GM23248 (cell line): ENCODE measurements at regions not wholly inside any gene's neighbourhood (a gene's known extent, or its start where the extent isn't known, plus 50 kb on each side); places are given as distances from the start of the nearest gene placed in this dataset.

Experiments
- DNase-seq: peaks from one replicate; pipeline ENCODE4 v3.0.0-alpha.2; 2015
- H2AFZ ChIP-seq: fragments of 200-600 bp; sonication (generic); 2 replicates; pipeline ENCODE4 v1.6.1; 2016; ENCODE audit warnings: antibody characterized with exemption
- H3F3A ChIP-seq: fragments of 200-600 bp; sonication (generic); 2 replicates; pipeline ENCODE4 v1.6.1; 2016; ENCODE audit warnings: mild to moderate bottlenecking, antibody characterized with exemption, mixed run types; ENCODE audit not compliant: insufficient read depth
- H3K27ac ChIP-seq: fragments of 200-600 bp; sonication (generic); 2 replicates; pipeline ENCODE4 v1.5.1; 2016; ENCODE audit warnings: mild to moderate bottlenecking
- H3K27me3 ChIP-seq: fragments of 200-600 bp; sonication (generic); replicated peaks from 2 replicates; pipeline ENCODE4 v1.6.1; 2016; ENCODE audit warnings: mild to moderate bottlenecking; ENCODE audit not compliant: insufficient read depth
- H3K36me3 ChIP-seq: fragments of 200-600 bp; sonication (generic); 2 replicates; pipeline ENCODE4 v1.6.1; 2016; ENCODE audit warnings: low read depth, mild to moderate bottlenecking
- H3K4me1 ChIP-seq: fragments of 200-600 bp; sonication (generic); 2 replicates; pipeline ENCODE4 v1.6.1; 2016; ENCODE audit warnings: mild to moderate bottlenecking; ENCODE audit not compliant: insufficient read depth
- H3K4me2 ChIP-seq: fragments of 200-600 bp; sonication (generic); one replicate; pipeline ENCODE4 v1.6.1; 2016; ENCODE audit warnings: mild to moderate bottlenecking; ENCODE audit not compliant: unreplicated experiment
- H3K4me3 ChIP-seq: fragments of 200-600 bp; sonication (generic); 2 replicates; pipeline ENCODE4 v1.5.1; 2016; ENCODE audit warnings: mild to moderate bottlenecking
- H3K79me2 ChIP-seq: fragments of 200-600 bp; sonication (generic); 2 replicates; pipeline ENCODE4 v1.6.1; 2016; ENCODE audit warnings: mild to moderate bottlenecking; ENCODE audit not compliant: insufficient read depth
- H3K9ac ChIP-seq: fragments of 200-600 bp; sonication (generic); 2 replicates; pipeline ENCODE4 v1.6.1; 2016; ENCODE audit warnings: mild to moderate bottlenecking
- H3K9me2 ChIP-seq: fragments of 200-600 bp; sonication (generic); 2 replicates; pipeline ENCODE4 v1.6.1; 2016; ENCODE audit warnings: mixed run types, mild to moderate bottlenecking, moderate library complexity; ENCODE audit not compliant: insufficient read depth
- H3K9me3 ChIP-seq: fragments of 200-600 bp; sonication (generic); one replicate; pipeline ENCODE4 v1.6.1; 2017; ENCODE audit warnings: low read depth
- H4K20me1 ChIP-seq: fragments of 200-600 bp; sonication (generic); 2 replicates; pipeline ENCODE4 v1.6.0; 2016; ENCODE audit not compliant: insufficient read depth
- EZH2 ChIP-seq: fragments of 200-600 bp; sonication (generic); IDR thresholded peaks from 2 replicates; pipeline ENCODE4 v1.6.1; 2018; ENCODE audit warnings: antibody characterized with exemption, mild to moderate bottlenecking; ENCODE audit not compliant: insufficient read depth, poor library complexity, severe bottlenecking
- EZH2phosphoT487 ChIP-seq: fragments of 200-600 bp; sonication (generic); IDR thresholded peaks from 2 replicates; pipeline ENCODE4 v1.6.1; 2018; ENCODE audit warnings: antibody characterized with exemption, moderate library complexity, mild to moderate bottlenecking, low read depth; ENCODE audit not compliant: insufficient read depth
- WGBS, 2 experiments: methylation state at CpG; one replicate each; pipeline ENCODE4 v1.1.6; 2015 to 2017; ENCODE audit warnings: low lambda C conversion rate in 2 of 2, low coverage in 1 of 2; ENCODE audit errors: missing lambda C conversion rate in 2 of 2; 5-methylcytosine and 5-hydroxymethylcytosine counted together
- in situ Hi-C: fragments of 300-500 bp; cut with MboI; formaldehyde crosslinking; loops from 2 replicates; pipeline ENCODE4 v1.15.0; 2020

DNA sequence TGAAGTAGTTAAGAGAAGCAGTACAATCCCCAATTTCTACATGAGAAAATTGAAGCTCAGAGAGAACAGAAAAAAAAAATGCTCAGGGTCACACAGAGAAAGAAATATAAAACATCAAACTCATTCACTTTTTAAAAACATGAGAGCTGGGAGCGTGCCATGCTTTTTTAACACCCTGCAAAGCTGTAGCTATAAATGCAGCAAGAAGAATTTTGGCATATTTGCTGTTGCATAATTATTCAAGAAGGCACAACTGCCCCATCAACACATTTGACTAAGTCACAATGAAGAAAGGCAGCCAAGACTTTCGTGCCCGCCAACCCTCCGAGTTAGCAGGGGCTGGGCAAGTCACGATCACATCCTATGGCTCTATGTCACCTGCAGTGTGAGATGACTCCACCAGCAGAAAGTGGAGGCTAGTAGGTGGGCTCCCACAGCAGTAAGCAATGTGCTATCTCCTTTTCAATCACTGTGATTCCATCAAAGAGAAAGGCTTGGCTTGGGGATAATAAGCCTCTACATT, 214.8 kb downstream of the DHX15 start:
- Histone ChIP-seq H3K27ac (no peak overlapping the region), H3K79me2 (no peaks in the 10 kb centered on the region), H3K4me1 (no peaks in the 10 kb centered on the region), H3K4me3 (no peak overlapping the region), H3K27me3 (no peaks in the 10 kb centered on the region), H2AFZ (no peak overlapping the region), H3K36me3 (no peaks in the 10 kb centered on the region), H3K9ac (no peak overlapping the region), H3K9me2 (no peaks in the 10 kb centered on the region), H3K9me3 (no peaks in the 10 kb centered on the region), H3F3A (no peaks in the 10 kb centered on the region), H3K4me2 (no peak overlapping the region), H4K20me1 (no peaks in the 10 kb centered on the region)
- DNase-seq = no peak
- TF ChIP-seq EZH2phosphoT487 (no peak), EZH2 (no peak)
- in situ Hi-C loops = no loop called here
- 46 to 49% methylated on average over 5 of the region's 5 CpGs for WGBS, 2 experiments

GRCh38 chr4:24368801-24369200, 215.6 kb downstream of the DHX15 start:
- no peaks in the 10 kb centered on the region for H3K36me3 ChIP-seq
- no peaks in the 10 kb centered on the region for H4K20me1 ChIP-seq
- H3K9me2 ChIP-seq = no peaks in the 10 kb centered on the region
- H3K4me3 ChIP-seq = no peak overlapping the region
- no peaks in the 10 kb centered on the region for H3F3A ChIP-seq
- WGBS, 2 experiments = 70 to 75% methylated on average over 7 of the region's 7 CpGs
- TF ChIP-seq EZH2phosphoT487 (no peak), EZH2 (no peak)
- no peak overlapping the region for H3K9ac ChIP-seq
- H3K9me3 ChIP-seq = no peaks in the 10 kb centered on the region
- DNase-seq = no peak
- no peaks in the 10 kb centered on the region for H3K79me2 ChIP-seq
- H3K4me2 ChIP-seq = no peak overlapping the region
- no peaks in the 10 kb centered on the region for H3K27me3 ChIP-seq
- H2AFZ ChIP-seq = no peak overlapping the region
- H3K4me1 ChIP-seq = no peaks in the 10 kb centered on the region
- no peak overlapping the region for H3K27ac ChIP-seq
- in situ Hi-C loops = no loop called here

DNA sequence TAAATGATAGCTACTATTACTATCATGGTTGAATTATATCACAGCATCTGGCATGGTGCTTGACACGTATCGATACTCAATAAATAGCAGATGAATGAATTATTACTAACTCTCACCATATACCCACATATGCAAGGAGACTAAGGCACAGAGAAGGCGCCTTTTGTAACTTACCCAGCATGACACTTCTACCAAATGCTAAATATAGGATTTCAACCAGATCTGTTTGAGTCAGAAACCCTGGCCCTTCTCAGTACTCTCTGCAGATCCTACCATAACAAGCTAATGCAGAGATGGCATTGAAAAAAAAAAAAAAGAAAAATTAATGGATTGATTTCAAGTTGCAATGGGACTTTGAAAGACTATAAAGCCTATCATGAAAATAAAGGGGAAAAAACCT, 219.5 kb downstream of the DHX15 start:
- H3K4me3 ChIP-seq = no peak overlapping the region
- H3K27me3 ChIP-seq = 0 out of 2 replicates have a peak, but pooled peaks cover 3% of the 10 kb centered on the region
- no peaks in the 10 kb centered on the region for H3K36me3 ChIP-seq
- H3K27ac ChIP-seq = no peak overlapping the region
- no peaks in the 10 kb centered on the region for H3K9me3 ChIP-seq
- WGBS, 2 experiments = 48 to 50% methylated on average over 3 of the region's 3 CpGs
- no peaks in the 10 kb centered on the region for H4K20me1 ChIP-seq
- H3F3A ChIP-seq = no peaks in the 10 kb centered on the region
- no peaks in the 10 kb centered on the region for H3K4me1 ChIP-seq
- no peak overlapping the region for H3K4me2 ChIP-seq
- H2AFZ ChIP-seq = no peak overlapping the region
- TF ChIP-seq EZH2 = no peak
- TF ChIP-seq EZH2phosphoT487 = no peak
- no peaks in the 10 kb centered on the region for H3K9me2 ChIP-seq
- DNase-seq = no peak
- H3K79me2 ChIP-seq = no peaks in the 10 kb centered on the region
- in situ Hi-C loops = no loop called here
- H3K9ac ChIP-seq = no peak overlapping the region

DNA sequence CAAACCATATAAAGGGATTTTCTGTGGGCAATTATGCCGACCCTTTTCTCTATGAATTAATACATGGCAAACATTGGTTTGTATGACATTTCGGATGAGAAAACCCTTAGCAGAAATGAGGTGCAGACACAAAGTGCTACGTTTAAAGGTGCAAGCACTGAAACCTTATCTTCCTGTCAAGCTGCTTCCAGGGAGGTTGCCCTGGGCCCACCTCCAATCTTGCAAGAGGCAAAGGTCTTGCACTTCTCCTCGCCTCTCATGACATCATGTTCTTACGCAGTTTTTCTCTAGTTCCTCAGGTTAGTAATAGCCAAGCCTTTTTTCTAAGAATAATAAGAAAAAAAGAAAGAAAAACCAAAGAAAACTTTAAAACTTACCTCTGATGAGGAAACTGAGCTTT, 220.1 kb downstream of the DHX15 start:
- WGBS, 2 experiments = 36 to 37% methylated on average over 5 of the region's 5 CpGs
- Histone ChIP-seq H3K9me3 (no peaks in the 10 kb centered on the region), H3K9me2 (no peaks in the 10 kb centered on the region), H2AFZ (no peak overlapping the region), H3K4me2 (no peak overlapping the region), H3K4me3 (no peak overlapping the region), H3K79me2 (no peaks in the 10 kb centered on the region), H3K27ac (no peak overlapping the region), H3K4me1 (no peaks in the 10 kb centered on the region), H3K9ac (no peak overlapping the region), H3K27me3 (0 out of 2 replicates have a peak, but pooled peaks cover 3% of the 10 kb centered on the region), H3F3A (no peaks in the 10 kb centered on the region), H4K20me1 (no peaks in the 10 kb centered on the region), H3K36me3 (no peaks in the 10 kb centered on the region)
- DNase-seq = no peak
- in situ Hi-C loops = no loop called here
- TF ChIP-seq EZH2phosphoT487 (no peak), EZH2 (no peak)

DNA sequence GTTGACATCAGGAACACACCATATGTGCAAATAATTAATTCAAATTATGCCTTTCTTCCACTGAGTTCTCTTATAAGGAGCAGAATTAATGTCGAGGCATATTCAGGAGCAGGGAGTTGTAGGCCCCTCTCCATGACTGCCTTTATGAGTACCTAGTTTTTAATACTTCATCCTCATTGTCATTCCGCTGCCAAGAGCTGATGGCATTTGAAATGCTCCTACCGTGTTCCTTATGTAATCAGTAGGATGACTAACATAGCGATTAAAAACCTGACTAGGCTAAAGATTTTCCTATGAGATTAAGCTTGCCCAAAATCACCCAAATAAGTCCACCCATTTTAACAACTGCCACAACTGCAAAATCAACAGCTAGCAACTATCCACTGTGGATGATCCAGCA, 220.6 kb downstream of the DHX15 start:
- WGBS, 2 experiments = 43 to 51% methylated on average over 4 of the region's 4 CpGs
- Histone ChIP-seq H3K36me3 (no peaks in the 10 kb centered on the region), H3F3A (no peaks in the 10 kb centered on the region), H3K27ac (no peak overlapping the region), H3K9me2 (no peaks in the 10 kb centered on the region), H3K27me3 (0 out of 2 replicates have a peak, but pooled peaks cover 3% of the 10 kb centered on the region), H3K4me3 (no peak overlapping the region), H3K4me1 (no peaks in the 10 kb centered on the region), H3K4me2 (no peak overlapping the region), H3K79me2 (no peaks in the 10 kb centered on the region), H4K20me1 (no peaks in the 10 kb centered on the region), H3K9me3 (no peaks in the 10 kb centered on the region), H2AFZ (no peak overlapping the region), H3K9ac (no peak overlapping the region)
- DNase-seq = no peak
- in situ Hi-C loops = no loop called here
- TF ChIP-seq EZH2phosphoT487 (no peak), EZH2 (no peak)
